Sigmoid colon (tissue), 4 donors: ENCODE measurements at regions not wholly inside any gene's neighbourhood (a gene's known extent, or its start where the extent isn't known, plus 50 kb on each side); places are given as distances from the start of the nearest gene placed in this dataset.

ENCODE experiments used
- EP300 ChIP-seq, 4 donors: sonication (generic); formaldehyde crosslinking; IDR thresholded peaks; one replicate each; pipeline ENCODE4 v1.6.1; 2017; ENCODE audit warnings: antibody characterized with exemption in 4 of 4
- POLR2A ChIP-seq, 2 donors: fragments of 450-650 bp; IDR thresholded peaks; one replicate each; pipeline ENCODE4 v1.6.1; 2016; ENCODE audit warnings: antibody characterized with exemption in 2 of 2, mild to moderate bottlenecking in 2 of 2, moderate library complexity in 2 of 2
- POLR2AphosphoS5 ChIP-seq, 4 donors: sonication (generic); formaldehyde crosslinking; IDR thresholded peaks; one replicate each; pipeline ENCODE4 v1.6.1; 2017; ENCODE audit warnings: antibody characterized with exemption in 4 of 4
- TF ChIP-seq, protein P1 (sequence below), 4 experiments: fragments of 450-650 bp in 3 of 4; fragments of 200-600 bp in 1 of 4; IDR thresholded peaks; one replicate each; pipeline ENCODE4 v1.5.1; 2016 to 2019; ENCODE audit warnings: antibody characterized with exemption in 4 of 4, mild to moderate bottlenecking in 3 of 4, moderate library complexity in 2 of 4

DNA sequence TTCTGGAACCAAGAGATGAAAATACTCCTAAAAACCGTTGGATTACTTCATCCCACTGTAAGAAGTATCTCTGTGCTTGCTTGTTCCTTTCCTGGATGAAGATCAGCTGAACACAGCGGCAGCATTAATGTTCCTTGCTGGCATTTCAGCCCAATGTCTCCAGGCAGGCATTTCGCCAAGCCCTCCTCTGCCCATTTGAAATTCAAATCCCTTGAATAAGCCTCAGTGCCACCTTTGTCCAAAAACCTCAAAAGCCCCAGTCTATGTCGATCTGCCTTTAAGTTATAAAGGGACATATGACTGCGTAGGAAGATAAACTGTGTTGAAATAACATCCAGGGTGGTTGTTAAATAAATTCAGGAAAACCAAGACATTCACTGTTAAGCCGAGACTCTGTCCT lies 156.8 kb upstream of the PDZRN3 start:
- TF ChIP-seq POLR2AphosphoS5 (IDR thresholded peaks at IDR 0.05), result no peak
- TF ChIP-seq, protein P1, sequence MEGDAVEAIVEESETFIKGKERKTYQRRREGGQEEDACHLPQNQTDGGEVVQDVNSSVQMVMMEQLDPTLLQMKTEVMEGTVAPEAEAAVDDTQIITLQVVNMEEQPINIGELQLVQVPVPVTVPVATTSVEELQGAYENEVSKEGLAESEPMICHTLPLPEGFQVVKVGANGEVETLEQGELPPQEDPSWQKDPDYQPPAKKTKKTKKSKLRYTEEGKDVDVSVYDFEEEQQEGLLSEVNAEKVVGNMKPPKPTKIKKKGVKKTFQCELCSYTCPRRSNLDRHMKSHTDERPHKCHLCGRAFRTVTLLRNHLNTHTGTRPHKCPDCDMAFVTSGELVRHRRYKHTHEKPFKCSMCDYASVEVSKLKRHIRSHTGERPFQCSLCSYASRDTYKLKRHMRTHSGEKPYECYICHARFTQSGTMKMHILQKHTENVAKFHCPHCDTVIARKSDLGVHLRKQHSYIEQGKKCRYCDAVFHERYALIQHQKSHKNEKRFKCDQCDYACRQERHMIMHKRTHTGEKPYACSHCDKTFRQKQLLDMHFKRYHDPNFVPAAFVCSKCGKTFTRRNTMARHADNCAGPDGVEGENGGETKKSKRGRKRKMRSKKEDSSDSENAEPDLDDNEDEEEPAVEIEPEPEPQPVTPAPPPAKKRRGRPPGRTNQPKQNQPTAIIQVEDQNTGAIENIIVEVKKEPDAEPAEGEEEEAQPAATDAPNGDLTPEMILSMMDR (IDR thresholded peaks at IDR 0.05), result no peak
- TF ChIP-seq POLR2A (IDR thresholded peaks at IDR 0.05), result no peak
- no peak for TF ChIP-seq EP300 (IDR thresholded peaks at IDR 0.05)
